Stimulated activated CD4-positive, alpha-beta T cell treated with anti-CD3 and anti-CD28 coated beads, Interleukin-1b, Interleukin-23, amount 100 ng/mL, for 24 hours (primary cell): ENCODE measurements at regions not wholly inside any gene's neighbourhood (a gene's known extent, or its start where the extent isn't known, plus 50 kb on each side); places are given as distances from the start of the nearest gene placed in this dataset.
A peak's percentile ranks its signal among the peaks of the same experiment; 100 is the strongest.
"Not testable (repeated sequence)": the region's sequence is repeated elsewhere in the genome, so short reads cannot be mapped to it uniquely, and the experiment has no call there.

Experiments
- DNase-seq, 4 experiments: peaks; one replicate each; pipeline ENCODE4 v3.0.0-alpha.2; 2020; ENCODE audit warnings: low read depth in 4 of 4, low spot score in 1 of 4

DNA sequence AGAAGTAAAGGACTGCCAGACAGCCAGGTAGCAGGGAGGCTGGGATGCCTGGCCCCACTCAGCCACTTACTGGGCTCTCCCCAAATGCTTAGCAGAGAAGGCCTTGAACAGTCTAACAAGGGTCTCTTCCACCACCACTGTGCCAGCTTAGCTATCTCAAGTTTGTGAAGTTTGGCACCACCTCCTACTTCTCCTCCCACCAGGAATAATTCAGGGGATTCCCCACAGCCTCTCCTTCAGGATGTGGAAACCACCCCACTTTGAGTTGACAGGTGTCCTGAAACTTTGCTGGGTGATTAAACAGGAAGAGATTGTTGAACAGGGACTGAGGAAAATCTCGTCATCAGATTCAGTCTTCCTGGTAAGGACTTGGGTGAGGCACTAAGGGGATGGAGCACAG is 59.4 kb upstream of the ATP1B1 start:
- DNase-seq, result no peak

DNA sequence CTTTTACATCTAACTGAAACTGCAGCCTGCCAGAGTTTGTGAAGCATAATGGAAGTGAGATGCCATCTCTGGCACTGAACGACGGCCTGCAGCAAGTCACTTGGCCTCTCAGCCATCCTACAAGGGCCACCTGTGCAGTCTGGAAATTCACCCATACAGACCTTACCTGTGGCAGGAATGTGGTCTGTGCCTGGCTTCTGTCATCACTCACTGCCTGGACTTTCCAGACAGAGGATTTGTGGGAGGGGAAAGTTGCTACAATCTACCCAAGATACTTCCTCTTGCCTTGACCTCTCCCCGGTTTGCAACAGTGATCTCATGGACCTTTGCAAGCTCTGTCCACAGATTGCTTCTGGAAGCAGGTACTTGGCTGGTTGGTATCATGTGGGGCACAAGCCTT is 58.4 kb upstream of the ATP1B1 start:
- DNase-seq, result no peak

GRCh38 chr1:169049258-169049938 is 57.1 kb upstream of the ATP1B1 start:
- DNase-seq, result peak in 1 of 4 experiments; percentile 35

- no peak for DNase-seq
These were observed 55.3 kb upstream of the ATP1B1 start for GRCh38 chr1:169051171-169051570.

GRCh38 chr1:169052171-169052570 is 54.3 kb upstream of the ATP1B1 start:
- DNase-seq, result not testable (repeated sequence)

- no peak for DNase-seq
These were observed 53.8 kb upstream of the ATP1B1 start for GRCh38 chr1:169052727-169053126.

GRCh38 chr1:169053196-169053595 is 53.3 kb upstream of the ATP1B1 start:
- DNase-seq, result no peak
